GM04504 (cell line): ENCODE measurements at regions not wholly inside any gene's neighbourhood (a gene's known extent, or its start where the extent isn't known, plus 50 kb on each side); places are given as distances from the start of the nearest gene placed in this dataset.
"Not testable (repeated sequence)": the region's sequence is repeated elsewhere in the genome, so short reads cannot be mapped to it uniquely, and the experiment has no call there.

Source experiments
- DNase-seq: peaks from one replicate; pipeline ENCODE4 v3.0.0-alpha.2; 2012; ENCODE audit warnings: low read depth

DNA sequence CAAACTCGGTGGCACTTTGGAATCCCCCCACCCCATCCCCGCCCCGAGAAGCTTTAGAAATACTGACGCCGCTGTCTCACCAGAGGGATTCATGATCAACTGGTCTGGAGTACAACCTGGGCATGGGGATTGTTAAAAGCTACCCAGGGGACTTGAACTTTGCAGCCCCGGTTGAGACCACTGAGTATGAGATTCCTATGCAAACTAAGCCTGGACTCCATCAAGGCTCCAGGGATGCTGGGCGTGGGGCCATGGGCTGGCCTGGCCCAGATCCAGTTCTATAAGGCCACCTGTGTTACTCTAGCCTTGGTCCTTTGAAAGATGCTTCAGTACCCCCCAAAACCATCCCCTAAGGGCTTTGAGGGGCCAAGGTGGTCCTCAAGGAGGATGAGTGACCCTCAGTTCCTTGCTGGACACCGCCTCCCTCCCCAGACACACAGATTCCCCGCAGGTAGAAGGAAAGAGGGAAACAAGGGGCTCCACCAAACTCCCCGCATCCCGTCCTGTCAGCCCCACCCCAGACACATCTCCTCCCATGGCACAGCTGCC lies 68.5 kb downstream of the MRPL36 start:
- DNase-seq: no peak

DNA sequence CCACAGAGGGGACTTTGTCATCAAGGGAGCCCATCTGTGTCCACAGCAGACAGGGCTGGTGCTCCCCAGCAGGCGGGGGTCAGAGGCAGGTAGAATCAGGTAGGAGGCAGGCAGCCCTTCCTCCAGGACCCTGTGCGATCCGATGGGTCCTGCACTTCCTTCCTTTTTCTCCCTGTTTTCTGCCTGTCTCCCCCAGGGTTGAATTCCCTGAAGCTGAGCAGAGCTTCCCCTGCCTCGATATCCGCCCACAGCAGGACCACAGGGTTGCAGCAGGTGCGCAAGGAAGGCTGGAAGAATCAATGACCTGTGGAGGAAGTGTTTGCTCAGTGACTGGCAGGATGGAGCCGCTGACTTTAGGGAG lies 69.2 kb downstream of the MRPL36 start:
- DNase-seq: no peak

DNA sequence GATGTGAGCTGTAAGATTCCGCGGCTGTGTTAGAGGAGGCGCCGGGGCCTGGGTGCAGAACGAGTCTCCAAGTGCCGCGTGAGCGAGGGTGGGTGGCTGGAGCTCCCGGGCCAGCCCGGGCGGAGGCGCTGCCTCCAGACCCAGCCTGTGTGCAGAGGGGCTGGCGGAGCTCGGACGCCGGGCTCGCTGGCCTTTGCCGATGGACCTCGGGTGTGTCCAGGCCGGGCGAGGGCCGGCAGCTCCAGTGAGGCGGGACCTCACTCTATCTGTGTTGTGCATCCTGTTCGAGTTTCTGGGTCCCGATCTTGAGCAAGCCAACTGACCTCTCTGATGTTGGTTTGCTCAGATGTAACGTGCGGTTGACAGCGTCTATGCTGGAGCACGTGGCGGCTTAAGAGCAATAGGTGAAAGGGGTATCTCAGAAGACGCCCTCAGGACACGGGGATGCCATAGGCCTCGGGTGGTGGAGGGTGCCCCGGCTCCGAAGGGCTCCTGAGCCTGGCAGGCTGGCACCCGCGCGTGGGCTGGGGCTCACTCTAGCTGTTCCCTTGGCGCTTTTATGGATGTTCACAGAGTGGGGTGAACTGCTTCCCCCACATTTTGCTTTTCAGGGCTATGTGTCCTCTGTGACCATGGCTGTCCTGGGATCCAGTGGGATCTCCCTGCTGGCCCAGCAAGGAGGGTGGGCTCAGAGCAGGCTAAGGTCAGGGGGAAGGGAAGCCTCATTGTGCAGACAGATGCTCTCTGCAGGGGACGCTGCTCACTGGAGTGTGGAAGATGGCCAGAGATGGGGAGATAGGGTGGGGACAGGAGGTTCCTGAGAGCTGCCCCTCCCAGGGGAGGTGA lies 69.8 kb downstream of the MRPL36 start:
- no peak for DNase-seq

DNA sequence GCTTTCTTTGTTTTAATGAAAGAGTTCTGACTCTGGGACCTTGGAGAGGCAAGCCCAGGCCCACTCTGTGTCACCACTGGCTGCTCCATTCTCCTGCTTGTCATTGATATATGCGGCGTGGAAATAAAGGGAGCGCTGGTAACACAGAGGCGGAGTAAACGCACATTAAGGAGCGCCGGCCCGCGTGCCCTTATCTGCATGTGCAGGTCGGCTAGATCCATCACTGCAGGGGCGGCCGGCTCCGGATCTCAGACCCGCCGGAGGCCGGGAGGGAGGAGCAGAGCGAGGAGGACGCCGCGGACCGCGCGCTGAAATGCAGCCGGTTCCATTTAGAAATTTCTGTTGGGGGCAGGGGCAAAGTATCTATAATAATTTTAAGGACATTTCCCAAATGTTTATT lies 70.8 kb downstream of the MRPL36 start:
- DNase-seq: no peak

DNA sequence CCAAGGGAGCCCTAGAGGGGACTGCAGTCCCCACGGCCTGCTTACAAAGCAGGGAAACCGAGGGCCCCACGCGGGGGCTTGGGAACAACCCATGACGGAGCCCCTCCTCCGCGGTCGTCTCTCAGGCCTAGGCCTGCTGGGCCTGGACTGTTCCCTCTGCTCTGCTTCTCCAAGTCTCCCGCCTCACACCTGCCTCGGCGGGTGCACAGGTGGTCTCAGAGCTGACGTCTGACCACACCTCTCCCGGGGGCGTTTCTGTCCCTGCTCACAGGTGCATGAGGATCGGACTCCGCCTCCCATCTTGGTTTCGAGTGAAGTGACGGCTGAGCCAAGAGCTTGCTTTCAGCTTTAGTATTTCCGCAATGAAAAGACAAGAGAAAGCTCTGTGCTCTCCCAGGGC lies 72.1 kb downstream of the MRPL36 start:
- DNase-seq: no peak

DNA sequence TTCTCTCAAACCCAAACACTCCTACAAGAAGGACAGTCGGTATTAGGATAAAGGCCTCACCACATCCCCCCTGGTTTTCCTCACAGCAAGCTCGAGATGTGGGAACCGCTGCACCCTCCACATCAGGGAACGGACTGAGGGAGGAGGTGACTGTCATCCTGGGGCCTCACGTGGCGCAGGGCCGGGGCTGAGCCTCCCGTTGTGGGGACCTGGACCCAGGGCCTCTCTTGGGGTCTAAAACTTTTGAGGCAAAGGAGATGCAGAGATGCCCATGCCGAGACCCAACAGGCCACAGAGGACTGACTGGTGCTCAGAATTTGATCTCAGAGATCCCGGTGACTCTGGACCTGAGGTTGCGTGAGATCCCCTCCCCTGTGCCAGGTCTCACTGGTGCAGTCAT lies 72.7 kb downstream of the MRPL36 start:
- DNase-seq: no peak

DNA sequence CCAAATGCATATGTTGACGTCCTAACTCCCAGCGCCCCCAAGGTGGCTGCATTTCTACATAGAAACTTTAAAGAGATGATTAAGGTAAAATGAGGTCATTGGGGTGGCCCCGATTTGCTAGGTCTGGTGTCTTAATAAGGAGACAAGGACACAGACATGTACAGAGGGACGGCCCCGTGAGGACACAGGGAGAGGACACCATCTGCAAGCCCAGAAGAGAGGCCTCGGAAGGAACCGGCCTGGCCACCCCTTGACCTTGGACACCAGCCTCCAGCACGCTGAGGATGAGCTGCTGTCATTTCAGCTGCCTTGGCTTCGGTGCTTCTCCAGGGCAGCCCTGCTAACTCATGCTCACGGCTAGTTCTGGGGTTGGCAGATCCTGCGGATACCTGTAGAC lies 73.2 kb downstream of the MRPL36 start:
- DNase-seq: no peak

DNA sequence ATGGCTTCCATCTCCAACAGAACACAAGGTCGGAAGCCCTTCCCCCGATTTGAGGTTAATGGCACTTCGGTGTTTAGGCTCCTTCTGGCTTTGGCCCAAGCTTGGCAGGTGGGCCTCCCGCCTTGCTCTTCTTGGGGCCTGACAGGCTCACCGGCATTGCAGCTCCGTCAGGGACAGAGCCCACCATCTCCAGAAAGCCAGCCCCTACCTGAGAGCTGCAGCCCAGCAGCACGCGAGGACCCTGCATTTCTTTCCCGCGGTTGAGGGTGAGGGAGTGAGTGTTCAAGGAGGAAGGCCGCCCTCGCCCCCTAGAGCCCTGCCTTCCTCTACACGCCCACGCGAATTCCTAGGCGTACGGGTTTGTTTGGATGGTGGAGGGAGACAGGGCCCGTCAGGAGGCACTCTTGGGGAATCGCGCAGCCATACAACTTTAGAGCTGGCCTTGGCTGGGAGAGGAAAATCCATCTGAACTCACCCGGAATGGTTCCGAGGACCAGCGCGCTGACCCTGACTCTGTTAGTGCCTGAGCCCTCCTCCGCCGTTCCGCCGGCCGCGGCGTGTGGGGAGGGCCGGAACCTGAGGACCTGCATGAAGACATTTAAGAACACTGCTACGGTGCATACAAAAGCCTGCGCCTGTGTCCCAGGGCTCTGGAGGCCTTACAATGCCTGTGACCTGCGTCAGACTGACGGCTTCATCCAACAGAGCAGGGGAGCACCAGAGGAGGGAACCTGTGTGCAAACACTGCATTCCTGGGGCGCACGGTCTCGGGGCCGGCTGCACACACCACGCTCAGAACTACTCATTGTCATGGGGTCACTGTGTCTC lies 73.8 kb downstream of the MRPL36 start:
- no peak for DNase-seq

DNA sequence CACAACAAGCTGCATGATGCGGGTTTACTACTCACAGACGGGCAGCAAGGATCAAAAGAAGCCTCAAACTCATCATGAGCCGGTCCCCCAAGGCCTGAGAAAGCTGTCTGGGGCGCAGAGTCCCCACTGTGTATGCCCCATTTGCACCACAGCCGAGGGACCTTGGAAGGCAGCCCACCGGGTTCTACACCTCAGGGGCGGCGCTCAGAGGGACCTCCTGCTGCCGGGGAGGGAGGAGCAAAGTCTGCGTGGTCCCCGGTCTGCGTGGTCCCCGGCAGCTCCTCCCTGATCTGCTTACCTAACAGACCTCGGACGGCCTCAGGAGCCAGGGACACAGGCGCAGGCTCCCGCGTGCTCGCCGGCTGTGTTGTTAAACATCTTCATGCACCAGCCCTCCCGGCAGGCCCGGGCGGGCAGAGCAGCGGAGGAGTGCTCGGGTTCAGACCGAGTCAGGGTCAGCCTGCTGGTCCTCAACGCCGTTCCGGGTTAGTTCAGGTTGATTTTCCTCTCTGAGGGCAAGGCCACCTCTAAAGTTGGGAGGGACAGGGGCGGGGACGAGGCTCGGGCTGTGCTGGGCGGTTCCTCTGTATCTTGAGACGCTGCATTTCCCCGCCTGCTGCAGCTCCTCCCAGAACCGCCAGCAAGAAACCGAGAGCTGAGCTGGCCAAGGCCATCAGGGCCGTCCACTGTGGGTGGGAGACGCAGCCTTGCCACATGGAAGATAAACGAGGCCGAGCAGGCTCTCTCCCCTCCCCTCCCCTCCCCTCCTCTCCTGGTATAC lies 74.6 kb downstream of the MRPL36 start:
- no peak for DNase-seq

DNA sequence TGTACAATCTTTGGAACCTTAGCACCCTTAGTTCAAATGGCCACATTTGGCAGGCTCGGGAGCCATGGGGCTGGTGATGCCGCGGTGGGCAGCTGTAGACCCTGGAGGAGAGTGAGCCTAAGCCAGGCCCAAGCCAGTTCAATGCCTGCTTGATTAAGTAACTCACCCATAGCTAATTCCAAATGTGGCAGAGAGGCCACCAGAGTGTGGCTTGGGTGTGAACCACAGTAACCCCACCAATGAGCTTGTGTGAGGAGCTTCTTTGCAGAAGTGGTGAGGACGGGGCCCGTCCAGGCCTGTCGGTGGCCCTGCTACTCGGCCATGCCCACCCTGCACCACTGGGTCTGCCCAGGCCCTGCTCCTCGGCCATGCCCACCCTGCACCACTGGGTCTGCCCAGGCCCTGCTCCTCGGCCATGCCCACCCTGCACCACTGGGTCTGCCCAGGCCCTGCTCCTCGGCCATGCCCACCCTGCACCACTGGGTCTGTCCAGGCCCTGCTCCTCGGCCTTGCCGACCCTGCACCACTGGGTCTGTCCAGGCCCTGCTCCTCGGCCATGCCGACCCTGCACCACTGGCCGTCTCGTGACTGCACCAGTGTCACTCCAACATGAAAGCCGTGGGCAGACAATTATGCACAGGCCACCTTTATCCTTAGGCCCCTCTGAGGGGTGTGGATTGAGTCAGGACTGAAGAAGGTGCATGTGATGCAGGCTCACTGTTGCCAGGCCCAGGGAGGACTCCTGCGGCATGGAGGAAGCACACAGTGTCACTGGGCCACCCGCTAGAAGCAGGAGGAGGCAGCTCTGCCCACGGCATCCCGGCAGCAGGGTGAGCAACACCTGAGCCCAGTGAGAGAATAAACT lies 75.4 kb downstream of the MRPL36 start:
- DNase-seq: no peak

DNA sequence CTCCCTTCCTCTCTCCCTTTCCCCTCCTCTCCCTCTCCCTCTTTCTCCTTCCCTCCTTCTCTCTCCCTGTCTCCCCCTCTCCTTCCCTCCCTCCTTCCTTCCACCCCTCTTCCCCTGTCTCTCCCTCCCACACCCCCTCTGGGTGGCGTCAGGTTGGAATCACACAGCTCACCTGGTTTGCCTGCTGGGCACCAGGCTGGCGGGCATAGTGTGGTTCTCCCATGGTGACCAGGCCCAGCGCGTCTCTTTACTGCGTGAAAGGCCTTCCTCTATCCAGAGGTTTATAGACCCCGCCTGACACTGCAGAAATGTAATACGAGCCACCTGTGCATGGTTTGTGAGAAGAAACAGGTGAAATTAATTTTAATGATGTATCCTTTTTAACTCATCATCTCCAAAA lies 76.2 kb downstream of the MRPL36 start:
- DNase-seq: no peak

DNA sequence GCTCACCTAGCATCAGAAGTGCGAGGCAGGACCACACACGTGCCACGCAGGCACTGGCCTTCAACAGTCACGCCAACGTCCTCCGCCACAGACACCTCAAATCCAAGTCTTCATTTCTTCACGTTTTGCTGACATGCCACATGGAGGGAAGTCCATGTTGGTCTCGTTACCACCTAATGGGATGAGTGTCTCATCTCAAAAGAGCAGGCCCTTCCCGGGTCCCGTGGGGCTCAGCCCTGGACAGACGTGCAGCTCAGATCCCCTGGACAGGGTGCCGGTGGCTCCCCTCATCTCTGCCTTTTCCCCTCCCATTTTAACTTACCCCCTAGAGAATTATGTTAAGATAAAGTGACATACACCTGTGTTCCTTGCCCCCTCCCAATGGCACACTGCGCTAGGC lies 76.8 kb downstream of the MRPL36 start:
- DNase-seq: no peak

DNA sequence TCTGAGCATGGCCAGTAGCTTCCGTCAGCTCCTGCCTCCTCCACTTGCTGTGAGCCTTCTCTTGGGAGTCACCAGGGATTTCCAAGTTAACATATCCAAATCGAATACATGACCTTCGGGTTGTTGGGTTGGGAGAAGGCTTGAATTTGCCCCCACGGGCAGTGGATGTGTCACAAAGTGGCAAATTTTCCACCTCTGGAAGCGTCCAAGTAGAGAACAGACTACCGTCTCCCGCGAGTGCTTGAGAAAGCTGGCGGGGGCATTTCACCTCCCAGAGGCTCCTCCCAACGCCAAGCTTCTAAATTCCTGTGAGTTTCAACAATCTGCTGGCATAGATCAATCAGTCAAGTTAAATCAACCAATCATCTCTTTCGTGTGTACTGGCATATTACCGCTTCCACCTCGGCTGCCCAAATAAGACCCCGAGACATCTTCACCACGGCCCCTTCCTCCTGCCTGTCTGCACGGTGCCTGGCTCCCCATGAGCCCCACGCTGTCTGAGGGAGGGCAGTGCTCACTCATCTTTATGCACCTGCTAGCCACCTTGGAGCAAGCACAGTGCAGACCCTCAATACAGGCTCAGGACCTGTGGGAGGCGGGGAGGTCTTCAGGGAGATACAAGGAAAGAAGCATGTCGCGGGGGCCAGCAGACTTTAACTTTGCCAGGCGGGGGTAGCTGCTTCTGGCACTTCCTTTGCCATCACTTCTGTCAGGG lies 79.1 kb downstream of the MRPL36 start:
- no peak for DNase-seq

DNA sequence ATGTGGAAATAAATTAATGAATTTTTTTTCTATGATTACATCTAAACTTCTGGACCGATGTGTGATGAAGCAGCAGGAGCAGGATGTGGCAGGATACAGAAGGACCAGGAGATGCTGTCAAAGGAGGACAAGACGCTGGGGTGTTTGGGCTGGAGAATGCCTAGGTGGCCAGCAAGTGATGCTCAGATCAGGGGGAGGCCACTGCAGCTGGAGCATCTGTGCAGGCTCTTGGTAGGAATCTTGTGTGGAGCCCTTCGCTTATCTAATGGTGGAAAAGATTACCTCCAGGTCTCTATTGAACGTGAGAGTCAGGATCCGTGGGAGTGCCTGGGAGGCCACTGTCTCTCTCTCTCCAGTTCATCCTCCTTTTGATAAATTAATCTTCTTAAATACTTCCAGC lies 79.8 kb downstream of the MRPL36 start:
- no peak for DNase-seq

DNA sequence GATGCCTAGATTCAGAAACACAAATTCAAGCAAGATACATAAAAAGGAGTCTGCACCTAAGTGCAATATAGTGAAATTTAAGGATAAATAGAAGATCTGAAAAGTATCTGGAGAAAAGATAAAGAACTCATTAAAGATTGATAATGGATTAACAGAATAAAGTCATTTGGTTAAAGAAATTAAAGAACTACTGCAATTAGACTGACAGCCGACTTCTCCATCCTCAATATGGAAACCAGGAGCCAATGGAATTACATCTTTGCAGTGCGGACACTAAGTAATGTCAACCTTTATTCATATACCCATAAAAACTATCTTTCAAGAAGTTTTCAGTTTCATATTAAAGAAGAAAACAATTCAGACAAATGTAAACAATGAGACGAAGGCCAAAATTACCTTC lies 81.0 kb downstream of the MRPL36 start:
- no peak for DNase-seq

DNA sequence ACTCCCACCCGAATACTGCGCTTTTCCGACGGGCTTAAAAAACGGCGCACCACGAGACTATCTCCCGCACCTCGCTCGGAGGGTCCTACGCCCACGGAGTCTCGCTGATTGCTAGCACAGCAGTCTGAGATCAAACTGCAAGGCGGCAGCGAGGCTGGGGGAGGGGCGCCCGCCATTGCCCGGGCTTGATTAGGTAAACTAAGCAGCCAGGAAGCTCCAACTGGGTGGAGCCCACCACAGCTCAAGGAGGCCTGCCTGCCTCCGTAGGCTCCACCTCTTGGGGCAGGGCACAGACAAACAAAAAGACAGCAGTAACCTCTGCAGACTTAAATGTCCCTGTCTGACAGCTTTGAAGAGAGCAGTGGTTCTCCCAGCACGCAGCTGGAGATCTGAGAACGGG lies 89.5 kb downstream of the MRPL36 start:
- DNase-seq: not testable (repeated sequence)

DNA sequence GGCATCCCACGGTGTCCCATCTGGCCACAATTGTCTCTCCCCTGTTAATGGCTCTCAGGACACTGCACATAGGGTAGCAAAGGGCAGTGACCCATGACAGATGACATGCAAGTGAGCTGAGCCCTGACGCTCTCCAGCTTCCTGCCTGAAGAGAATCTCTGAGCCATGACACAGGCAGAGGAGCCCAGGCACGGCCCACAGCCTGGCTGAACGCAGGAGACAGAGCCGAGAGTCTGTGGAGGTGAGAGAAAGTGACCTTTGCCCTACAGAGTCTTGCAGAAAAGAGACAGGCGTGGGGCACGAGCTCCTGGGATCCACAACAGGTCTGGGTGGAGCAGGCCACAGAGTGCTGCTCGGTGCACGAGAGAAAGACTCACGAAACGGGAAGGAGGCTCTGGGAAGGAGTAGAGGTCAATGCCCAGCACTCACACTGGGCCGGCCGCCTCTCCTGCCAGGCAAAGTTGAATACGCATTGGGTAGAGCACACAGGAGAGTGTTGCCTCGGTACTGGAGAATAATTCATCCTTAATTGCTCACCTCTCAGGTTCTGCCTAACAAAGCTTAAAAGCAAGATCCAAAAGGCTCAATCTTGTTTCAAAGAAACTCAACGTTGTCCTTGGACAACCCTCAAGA lies 90.3 kb downstream of the MRPL36 start:
- DNase-seq: no peak

DNA sequence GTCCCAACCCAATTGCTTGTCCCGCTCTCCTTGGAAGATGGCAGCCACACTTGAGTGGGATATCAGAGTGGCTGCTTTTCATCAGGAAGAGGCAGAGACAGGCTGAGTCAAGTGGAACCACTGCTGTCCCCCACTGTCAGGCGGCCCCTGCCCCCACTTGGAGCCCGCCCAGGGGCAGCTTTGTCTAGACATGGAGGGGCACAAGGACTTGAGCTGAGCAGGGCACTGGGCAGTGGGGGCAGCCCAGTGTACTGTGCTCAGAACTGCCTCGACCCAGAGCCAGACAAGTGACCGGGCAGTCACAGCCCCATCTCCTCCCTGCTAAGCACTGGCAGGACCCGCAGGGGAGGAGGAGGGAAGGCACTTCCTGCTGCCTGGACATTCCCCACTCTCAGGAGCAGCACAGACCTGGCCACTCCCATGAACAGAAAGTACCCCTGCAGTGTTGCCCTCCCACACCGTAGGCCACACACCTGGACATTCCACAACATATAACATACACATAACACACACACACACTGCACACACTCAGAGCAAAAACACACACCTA lies 91.0 kb downstream of the MRPL36 start:
- no peak for DNase-seq

DNA sequence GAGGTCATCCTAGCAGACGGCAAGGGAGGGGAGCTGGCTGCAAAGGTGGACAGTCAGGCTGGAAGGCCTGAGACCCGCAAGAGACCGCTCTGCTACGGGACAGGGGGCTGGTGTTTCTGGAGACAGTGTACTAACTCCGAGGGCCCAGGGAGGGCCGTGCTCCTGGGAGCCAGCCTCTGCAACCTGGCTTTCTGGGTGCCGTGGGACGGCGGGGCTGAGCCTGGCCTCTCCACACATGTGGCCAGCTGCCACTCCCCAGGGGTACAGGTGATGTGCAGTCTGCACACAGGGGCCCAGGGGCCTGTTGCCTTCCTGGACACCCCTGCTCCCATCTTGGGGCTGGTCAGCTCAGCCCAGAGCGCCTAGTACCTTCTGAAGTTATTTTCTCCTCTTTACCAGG lies 92.2 kb downstream of the MRPL36 start:
- DNase-seq: no peak

DNA sequence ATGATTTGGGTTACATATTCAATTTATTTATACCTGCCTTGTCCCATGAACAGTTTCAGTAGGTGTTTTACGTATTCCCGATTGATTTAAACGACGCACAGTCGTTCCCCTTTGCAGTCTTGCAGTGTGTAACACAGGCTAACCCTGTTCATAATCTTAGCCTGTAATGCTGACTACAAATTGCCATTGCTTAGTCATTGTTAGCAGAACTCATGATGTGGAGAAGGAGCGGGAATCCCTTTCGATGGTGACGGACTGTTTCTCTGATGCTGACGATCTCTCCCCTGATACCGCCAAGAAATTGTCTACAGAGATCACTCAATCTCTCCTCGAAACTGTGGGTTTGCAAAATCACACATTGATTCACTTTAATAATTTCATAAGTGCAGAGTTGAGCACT lies 93.2 kb downstream of the MRPL36 start:
- no peak for DNase-seq
